Omental fat pad (tissue), 3 donors: ENCODE measurements at regions not wholly inside any gene's neighbourhood (a gene's known extent, or its start where the extent isn't known, plus 50 kb on each side); places are given as distances from the start of the nearest gene placed in this dataset.
A peak's percentile ranks its signal among the peaks of the same experiment; 100 is the strongest.

Experiments
- ATAC-seq: fragments of 150-250 bp; one replicate; pipeline ENCODE4 v1.9.1; 2016; ENCODE audit warnings: mild to moderate bottlenecking, moderate library complexity; ENCODE audit not compliant: low FRiP score
- DNase-seq: peaks from one replicate; pipeline ENCODE4 v3.0.0-alpha.2; 2019; ENCODE audit warnings: low spot score
- CTCF ChIP-seq, 3 donors: fragments of 450-650 bp; IDR thresholded peaks; one replicate each; pipeline ENCODE4 v1.5.1; 2016 to 2017; ENCODE audit warnings: antibody characterized with exemption in 3 of 3, mild to moderate bottlenecking in 3 of 3, moderate library complexity in 2 of 3

DNA sequence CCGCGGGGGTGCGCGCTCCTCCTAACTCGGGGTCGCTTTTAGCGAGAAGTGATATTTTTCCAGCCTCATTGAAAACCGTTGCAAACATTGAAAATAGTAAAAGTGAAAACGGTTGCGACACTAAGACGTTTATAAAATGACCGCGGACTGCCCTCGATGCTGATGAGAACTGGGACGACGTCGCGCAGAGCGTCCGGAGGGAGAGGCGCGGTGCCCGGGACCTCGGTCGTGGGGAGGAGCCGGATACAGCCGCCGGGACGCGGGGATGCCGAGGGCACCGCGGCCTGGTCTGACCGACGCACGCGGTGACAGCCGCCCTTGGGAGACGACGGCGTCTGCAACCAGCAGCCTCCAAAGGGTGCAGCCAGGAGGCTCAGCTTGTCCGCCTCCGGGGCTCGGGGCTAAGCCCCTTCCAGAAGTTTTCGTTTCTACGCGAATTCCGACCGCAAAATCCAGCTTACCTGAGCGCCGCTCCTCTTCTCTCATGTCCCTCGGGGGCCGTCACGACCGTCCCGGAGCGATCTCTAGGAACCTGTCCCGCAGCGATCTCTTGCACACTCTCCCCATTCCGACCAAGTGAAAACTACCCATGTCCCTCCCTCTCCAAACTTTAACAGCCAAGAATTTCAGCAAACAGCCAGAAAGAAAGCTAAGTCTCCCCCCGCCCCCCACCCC, 144.4 kb upstream of the ETS2 start:
- TF ChIP-seq CTCF (IDR thresholded peaks at IDR 0.05): no peak
- ATAC-seq (peak; percentile 35), DNase-seq (no peak)

DNA sequence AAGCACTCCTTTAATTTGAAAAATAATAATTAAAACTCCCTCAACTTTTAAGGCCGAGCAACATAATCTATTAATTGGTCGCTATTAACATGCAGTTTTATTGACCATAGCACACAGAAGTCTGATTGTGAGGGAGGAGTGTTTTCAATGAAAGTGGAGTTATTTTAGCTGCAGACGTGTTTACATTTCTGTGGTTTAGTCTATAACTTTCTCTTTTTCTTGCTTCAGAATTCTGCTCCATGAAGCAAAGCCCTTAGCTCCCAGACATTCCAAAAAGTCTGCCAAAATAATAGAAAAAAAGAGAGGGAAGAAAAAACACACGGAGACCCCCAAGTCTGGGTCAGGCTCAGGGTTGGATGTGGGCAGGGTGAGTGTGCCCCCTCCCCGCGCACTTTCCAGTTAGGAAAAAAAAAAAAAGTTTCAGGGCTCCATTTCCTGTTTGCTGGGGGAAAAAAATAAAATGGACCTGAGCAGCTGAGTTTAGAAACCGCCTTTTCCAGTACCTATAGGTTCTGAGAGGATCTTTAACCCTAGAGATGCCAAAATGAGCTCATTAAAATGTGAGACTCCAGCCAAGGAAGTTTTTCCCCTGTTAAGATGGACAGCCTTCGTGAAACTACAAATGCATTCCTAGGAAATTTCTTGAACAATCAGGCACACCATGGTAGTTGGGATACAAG, 143.7 kb upstream of the ETS2 start:
- DNase-seq: no peak

GRCh38 chr21:38663282-38663681, 142.4 kb upstream of the ETS2 start:
- TF ChIP-seq CTCF (IDR thresholded peaks at IDR 0.05): no peak
- DNase-seq: no peak
- no peak for ATAC-seq

More for the DNA sequence above, 143.7 kb upstream of the ETS2 start:
- no peak for TF ChIP-seq CTCF (IDR thresholded peaks at IDR 0.05)
- no peak for ATAC-seq

DNA sequence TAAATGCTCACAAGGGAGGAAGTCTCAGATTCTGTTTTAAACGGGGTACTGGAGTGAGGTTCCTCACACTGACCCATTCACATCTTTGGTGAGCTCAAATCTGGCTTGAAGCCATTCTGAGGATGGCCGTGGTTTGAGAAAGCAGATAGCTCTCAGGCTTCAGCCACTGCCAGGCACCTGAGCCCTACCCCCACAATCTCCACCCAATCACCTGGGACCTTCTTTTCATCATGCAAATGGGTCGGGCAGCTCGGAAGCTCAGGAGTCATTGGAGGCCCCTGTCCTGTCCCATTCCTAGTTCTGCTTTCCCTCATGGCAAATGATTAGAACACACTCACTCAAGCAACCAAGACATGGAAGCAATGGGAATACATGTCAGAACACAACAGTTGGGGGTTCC, 141.4 kb upstream of the ETS2 start:
- no peak for TF ChIP-seq CTCF (IDR thresholded peaks at IDR 0.05)
- no peak for DNase-seq
- ATAC-seq: no peak

DNA sequence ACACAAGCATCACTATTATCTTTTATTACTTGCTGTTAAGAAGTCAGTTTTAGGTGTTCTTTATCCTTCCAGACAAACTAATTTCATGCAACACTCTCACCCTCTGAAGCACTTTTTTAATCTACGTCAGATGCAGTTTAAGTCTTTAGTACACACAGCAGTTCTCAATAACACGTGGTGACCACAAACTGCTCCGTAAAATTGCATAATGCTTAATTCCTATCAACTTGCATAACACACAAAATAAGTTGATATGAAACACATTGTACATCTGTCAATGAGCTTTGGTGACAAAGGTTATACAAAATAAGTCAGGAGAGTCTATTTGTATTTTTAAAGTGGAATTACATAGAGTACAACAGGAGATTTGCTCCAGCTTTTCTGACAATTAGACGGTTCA, 140.9 kb upstream of the ETS2 start:
- no peak for ATAC-seq
- TF ChIP-seq CTCF (IDR thresholded peaks at IDR 0.05): no peak
- DNase-seq: no peak

DNA sequence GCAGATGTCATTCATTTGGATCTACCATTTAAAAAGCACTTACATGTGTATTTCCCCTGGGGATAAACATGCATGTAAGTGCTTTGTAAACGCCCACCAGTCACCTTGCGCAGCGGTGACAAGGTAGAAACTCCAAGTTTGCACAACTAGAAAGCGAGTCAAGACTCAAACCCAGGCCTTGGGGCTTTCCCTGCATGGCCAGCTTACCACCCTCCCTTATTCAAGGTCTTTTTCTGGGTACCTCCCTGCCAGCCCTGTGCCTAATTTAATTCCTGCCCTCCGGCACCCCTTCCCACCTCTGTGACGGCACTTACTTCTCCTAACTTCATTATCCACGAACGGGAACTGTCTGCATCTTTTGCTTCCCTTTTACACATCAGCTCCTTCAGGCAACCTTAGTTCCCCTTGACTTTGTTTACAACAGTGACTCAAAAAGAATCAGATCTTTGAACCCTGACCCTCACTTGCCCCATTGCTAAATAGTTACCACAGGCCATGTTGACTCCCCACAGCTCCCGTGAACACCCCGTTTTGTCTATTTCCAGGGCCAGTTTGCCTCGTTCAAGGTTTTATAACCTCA, 138.3 kb upstream of the ETS2 start:
- DNase-seq: no peak
- no peak for ATAC-seq
- no peak for TF ChIP-seq CTCF (IDR thresholded peaks at IDR 0.05)

- DNase-seq (no peak), ATAC-seq (no peak)
- TF ChIP-seq CTCF (IDR thresholded peaks at IDR 0.05): no peak
Observed at GRCh38 chr21:38668067-38668466, 137.7 kb upstream of the ETS2 start.
